ENCODE measurements at regions not wholly inside any gene's neighbourhood (a gene's known extent, or its start where the extent isn't known, plus 50 kb on each side); places are given as distances from the start of the nearest gene placed in this dataset.
"Not testable (repeated sequence)": the region's sequence is repeated elsewhere in the genome, so short reads cannot be mapped to it uniquely, and the experiment has no call there.

DNA sequence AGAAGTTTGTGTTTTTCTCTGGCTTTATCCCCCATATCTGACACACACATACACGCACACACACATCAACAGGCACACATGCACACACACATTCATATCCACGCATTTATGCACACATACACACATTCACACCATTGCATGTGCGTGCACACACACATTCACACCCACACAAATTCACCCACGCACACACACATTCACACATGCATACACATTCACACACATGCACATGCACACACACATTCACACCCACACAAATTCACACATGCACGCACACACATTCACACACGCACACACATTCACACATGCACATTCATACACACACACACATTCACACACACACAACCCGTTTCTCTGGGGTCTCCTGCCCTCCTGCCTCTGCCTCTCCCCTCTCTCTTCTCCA, 264.2 kb downstream of the BCL11B start:
- no peak for DNase-seq

DNA sequence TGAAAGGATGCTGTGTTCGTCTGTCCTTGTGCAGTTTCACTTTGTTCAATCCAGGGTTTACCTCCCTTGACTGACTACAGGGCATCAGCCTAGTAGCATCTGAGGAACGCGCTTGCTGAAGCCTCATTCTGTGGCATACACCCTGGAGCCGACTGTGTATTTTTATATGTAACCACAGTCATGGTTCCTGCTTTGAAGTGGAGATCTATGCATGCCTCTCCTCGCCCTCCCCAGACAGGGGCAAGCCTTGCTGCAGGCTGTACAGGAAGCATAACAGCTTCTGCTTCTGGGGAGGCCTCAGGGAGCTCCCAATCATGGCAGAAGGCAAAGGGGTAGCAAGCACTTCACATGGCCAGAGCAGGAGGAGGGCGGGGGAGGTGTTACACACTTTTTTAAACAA, 262.1 kb downstream of the BCL11B start:
- DNase-seq = no peak

DNA sequence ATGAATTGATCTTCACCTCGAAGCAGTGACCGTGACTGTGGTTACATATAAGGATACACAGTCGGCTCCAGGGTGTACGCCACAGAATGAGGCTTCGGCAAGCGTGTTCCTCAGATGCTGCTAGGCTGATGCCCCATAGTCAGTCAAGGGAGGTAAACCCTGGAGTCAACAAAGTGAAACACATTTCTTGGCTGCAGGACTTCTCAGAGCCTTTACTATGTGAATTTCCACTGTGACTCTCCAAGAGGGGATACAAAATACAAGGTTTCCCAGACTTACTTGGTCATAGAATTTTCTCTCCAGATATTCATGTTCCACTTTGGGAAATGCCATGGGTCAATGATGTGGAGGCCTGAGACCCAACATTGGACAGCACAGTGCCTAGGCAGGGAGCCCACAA, 260.6 kb downstream of the BCL11B start:
- no peak for DNase-seq

DNA sequence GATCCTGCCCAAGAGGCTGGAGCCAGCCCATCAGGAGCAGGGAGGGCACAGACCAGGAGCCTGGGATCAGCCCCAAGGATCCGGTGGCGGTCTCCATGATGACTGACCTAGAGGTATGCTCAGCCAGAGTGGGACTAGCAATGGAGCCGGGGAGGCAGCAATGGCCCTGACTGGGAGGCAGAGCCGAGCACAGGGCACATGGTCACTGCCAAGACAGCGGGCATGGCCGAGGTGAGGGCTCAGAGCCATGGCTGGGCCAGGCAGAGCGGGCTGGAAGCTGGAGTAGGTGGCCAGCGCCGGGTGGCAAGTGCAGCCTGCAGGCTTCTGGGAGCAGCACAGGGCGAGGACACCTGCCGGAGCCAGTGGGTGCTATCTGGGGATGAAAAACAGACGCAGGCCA, 259.3 kb downstream of the BCL11B start:
- no peak for DNase-seq

DNA sequence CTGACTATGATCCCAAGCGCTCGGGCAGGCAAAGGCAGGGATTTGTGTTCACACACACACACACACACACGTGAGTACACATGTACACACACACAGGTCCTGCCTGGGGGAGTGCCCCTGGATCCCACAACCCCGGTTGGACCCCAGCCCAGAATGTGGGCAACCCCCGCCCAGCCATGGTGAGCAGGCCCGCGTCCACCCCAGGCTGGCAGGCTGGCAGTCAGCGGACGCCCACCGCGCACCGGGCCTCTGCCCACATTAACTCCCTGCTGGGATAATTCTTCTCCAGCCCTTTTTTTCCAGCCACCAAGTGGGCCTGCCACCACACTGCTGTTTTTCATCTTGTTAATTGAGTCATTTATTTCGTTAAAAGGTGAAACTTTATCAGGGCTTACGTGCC, 256.2 kb downstream of the BCL11B start:
- no peak for DNase-seq

DNA sequence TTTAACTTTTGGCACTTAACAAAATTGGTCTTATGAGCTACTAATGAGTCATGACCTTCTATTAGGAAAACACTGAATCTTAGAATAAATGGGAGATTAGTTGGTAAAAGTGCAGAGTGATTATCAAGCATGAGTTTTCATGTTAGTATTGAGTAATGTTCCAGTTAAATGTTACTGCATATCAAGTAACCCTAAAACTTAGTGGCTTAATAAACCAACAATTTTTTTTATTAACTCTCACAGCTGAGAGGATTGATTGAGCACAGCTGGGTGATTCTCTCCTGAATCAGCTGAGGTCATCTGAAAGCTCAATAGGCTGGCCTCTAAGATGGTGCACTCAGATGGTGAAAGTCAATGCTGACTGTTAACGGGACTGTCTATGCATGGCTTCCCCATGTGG, 248.6 kb downstream of the BCL11B start:
- no peak for DNase-seq

DNA sequence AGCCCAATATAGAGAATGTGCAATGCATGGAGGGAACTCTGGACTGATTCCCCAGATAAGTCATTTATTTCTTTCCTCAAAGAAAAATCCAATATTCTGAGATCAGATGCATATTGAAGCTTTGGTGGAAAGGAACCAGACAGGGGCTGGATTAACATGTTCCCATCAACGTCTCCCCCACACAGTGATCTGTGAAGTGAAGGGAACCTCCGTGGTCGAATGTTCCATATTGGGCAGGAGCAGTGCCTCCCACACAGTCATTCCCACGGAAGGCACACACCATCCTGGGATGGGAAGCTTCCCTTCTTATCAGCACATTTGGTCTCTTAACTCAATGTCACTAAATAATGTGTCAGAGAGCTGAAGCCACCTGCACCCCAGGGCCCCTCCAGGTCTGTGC, 247.1 kb downstream of the BCL11B start:
- no peak for DNase-seq

DNA sequence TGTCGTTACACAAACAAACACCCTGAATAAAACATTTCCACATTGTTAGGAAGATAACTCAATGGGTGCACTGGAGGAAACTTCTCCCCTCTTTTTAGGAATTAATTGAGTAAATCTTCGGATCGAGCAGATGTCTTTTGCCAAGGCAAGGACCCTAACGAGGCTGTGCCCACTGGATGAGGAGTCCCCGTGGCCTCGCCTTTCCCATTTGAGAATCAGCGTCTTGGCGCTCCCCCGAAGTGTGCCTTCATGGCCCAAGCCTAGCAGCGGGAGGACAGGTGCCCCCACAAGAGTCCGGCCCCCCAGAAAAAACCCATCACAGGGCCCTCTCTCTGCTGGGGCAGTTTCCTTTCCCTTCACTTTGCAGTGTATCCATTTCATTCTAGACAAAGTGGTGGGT, 246.6 kb downstream of the BCL11B start:
- DNase-seq = no peak

DNA sequence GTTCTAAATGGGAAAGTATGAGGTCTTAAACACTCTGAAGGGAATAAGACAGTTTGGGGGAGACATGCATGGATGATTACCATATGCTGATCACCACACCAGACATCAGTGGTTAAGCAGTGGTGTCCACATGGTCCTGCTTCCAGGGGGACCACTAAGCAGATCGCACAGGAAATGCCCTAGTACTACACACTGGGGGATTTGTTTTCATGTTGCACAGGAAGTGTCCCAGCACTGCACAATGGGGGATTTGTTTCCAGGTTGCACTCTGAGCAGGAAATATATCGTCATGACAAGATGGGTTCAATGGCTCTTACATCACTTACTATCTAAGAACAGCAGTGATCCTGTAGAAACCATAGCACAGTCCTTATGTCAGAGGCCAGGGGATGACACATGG, 245.5 kb downstream of the BCL11B start:
- no peak for DNase-seq

DNA sequence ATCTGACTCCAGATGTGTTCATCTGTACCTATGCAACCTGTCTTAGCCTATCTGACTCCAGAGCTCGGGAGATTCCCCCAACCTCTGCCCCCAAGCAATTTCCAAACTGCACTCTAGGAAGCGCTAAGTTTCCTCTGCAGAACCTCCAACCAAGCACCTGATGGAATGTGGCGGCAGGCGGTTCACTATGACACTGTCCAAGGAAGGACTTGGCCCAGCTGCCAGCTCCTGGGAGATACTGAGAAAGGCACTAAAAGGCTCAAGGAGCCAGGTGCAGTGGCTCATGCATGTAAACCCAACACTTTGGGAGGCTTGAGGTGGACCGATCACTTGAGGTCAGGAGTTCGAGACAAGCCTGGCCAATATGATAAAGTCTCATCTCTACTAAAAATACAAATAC, 244.0 kb downstream of the BCL11B start:
- DNase-seq = no peak

DNA sequence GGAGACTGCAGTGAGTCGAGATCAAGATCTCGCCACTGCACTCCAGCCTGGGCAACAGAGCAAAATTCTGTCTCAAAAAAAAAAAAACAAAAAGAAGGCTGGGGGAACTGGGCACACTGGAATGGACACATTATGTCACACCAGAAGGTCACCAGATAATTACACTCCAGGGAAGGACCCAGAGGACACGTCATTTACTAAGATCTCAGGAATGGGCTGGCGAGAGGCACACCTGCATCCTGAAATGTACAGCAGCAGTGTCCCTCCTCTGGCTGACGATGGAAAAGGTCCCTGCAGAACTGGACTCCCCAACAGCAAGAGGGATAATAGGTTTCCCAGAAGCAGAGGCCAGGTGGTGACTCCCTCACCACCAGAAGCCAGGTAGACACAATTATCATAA, 243.5 kb downstream of the BCL11B start:
- no peak for DNase-seq

DNA sequence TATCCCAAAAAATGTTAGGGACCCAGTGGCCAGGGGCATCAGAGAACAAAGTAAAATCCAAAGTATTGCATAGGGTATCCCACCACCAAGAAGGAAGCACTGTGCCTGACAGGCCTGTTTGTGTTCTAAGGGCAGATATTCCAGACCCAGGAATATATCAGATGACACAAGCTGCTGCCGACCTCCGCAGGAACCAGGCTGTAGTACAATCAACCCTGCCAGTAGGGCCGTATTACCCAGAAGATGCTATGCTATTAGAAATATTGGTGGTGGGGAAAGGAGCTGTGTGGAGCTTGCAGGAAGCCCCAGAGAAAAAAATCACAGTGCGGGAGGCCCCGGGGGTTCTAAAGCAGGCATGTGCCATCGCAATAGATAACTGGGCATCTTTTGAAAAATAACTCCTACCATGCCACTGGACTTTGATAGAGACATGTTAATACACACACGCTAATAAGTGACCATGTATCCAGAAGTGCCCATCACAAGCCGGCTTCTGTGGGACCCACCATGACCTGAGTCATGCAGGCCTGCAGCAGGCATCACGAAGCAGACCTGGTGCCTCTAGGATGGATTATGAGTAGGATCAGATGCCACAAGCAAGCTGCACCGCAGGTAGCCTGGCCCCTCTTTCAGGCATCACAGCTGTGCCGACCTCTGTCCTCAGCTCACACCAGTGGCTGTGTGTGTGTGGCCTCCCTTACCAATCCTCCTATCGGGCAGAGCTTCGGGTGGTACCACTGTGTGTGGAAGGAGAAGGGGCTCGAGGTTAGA, 242.7 kb downstream of the BCL11B start:
- DNase-seq = no peak

DNA sequence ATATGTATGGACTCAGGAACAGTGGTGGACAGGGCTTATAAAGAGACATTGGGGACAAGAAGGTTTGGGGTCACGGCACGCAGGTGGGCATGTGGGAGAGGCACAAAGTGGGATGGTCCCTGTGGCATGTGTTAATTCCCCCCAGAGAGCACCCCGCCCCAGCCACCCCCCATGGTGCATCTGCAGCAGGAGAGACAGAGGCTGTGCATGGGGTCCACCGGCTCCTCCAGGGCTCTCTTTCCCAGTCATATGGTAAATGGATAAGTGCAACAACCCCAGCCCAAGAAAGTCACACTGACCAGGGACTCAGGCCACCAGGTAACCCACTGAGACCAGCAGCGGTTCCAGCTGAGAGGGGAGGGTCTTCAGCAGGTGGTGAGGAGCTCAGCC, 242.1 kb downstream of the BCL11B start:
- DNase-seq = no peak

DNA sequence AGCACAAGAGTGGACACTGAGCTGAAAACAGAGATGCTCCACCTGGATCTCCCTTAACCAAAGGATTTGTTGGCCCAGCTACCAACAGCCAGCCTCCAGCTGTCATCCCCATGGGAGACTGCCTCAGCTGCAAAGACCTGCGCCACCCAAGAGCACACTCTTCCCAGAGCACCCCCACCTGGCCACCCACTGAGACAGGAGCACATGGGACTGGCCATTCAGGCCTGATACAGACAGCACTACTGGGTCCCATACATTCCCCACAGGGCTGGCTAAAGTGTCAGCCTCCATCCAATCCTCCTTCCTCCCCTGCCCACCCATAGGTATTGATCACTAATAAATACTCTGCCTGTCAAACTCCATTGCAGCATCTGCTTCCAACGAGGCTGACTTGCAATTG, 241.5 kb downstream of the BCL11B start:
- no peak for DNase-seq

DNA sequence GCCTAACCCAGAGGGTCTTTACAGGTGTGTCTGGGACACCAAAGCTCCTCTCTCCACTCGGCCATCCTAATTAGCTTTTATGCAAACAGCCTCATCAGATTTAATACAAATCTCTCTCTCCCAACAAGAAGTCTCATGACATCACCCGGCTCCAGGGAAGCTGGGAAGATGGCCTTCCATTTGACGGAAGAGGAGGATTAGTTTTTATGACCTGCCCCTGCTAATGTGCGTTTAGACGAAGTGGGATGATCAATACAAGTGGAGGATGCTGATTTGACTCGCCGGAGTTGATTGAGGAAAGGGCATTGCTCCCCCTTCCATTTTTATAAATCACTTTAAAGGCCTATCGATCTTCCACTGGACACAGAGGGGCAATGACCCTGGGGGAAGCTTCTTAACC, 239.2 kb downstream of the BCL11B start:
- DNase-seq = no peak

DNA sequence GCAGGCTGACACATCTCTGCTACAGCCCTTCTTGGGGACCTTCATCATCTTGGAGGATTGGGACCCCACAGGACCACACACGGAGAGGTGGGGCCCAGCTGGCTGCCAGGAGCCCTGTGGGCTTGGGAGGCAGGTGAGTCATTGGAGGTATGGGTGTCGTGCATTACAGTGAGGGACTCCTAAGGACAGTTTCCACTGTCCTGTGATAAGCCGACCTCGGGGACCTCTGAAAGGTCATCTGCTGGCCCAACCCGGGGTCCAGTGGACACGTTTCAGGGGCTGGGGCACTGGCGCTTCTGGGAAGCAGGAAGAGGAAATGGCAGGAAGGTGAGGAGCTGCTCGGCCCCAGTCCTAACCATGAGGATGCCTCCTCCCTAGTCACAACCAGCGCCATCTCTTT, 238.0 kb downstream of the BCL11B start:
- no peak for DNase-seq

DNA sequence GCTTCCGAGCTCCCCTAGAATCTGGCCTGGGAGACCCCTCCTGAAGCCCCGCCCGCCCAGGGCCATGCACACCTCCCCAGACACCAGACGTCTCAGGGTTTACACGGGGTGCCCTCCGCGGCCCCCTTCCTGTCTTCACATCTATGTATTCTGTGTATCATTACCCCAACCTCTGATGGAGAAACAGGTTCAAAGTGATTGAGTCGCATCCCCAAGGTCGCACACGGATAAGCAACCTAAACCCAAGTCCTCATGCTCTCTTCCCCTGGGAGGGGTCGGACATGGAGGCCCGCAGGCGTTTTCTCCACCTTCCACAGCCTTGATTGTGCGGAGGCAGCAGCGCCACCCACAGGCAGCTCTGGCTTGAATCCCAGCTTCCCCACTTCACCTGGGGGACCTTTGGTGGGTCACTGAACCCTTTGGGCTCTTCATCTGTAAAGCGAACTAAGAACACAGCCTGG, 237.3 kb downstream of the BCL11B start:
- DNase-seq = no peak

DNA sequence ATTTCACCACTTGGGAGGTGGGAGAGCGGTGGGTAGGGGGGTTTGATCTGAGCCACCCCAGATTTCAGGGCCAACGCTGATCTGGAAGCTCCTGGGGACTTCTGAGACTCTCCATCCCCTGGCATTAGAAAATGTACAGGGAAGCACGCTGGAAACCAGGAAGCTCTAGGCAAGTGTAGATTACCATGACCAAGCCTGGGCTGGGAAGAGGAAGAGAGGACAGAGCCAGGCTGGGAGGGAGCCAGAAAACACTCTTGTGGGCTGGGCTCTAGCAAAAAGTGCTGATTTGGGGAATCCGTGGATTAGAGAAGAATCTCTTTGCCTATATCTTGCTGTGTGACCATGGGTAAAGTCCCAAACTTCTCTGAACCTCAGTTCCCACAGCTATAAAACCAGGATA, 236.7 kb downstream of the BCL11B start:
- DNase-seq = no peak

DNA sequence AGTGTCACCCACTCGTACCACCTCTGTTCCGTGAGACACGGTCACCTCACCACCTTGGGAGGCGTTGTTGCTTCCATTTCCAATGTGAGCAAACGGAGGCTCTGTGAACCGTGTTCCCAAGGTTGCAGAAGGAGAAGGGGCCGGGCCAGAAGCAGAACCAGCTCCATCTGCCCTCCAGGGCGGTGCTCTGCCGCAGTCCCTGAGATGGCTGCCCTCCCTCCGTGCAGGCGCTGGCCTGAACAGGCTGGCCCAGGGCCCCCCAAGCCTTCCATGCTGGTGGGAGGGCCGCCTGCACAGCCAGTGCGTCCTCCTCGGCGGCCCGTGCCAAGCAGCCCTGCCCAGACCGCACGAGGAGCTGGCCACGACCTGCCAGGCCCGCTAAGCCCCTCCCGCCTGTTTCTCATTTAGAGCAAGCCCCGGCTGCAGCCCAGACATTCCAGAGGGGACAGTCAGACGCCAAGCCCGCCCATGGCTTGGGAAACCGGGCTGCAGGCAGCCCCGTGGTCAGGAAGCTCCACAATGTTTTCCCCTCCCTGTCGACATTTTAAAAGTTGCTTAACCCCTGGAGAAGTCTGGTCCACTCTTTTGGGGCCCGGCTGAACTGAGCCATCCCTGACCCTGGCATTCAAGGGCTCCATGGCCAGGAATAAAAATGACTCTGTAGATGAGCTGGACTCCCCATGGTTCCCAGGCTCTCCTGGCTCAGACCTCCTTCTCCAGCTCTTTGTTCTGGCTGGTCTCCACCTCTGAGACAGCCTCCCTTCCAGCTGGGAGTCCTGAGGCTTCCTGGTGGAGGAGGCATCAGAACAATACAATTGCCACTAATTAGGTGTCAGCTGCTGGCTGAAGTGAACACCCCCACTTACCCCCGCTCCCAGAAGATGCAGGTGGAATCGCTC, 236.0 kb downstream of the BCL11B start:
- no peak for DNase-seq

DNA sequence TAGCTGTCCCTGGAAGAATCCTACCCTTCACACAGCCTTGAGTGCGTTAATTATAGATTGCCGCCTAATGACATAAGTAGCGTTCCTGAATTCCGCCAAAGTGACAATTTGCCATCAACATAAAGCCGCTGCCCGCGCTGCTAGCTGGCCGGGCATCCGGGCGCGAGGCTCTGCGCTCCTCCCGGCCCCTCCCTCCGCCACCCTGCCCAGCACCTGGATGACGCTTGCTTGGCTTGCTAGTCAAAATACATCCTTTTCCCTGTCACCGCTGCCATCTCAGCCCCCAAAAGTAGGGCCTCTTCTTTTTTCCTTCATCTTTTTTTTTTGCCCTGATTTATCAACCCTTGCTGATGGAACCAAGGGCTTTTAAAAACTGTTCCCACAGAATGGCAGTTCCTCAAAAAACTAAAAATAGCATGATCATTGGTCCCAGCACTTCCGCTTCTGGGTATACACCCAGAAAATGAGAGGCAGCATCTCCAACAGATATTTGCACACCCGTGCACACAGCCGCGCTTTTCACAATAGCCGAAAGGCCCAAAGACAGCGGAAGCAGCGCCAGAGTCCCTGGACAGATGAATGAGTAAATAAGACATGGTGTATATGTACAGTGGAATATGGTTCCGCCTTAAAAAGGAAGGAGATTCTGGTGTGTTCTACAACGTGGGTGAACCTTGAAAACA, 235.2 kb downstream of the BCL11B start:
- no peak for DNase-seq

DNA sequence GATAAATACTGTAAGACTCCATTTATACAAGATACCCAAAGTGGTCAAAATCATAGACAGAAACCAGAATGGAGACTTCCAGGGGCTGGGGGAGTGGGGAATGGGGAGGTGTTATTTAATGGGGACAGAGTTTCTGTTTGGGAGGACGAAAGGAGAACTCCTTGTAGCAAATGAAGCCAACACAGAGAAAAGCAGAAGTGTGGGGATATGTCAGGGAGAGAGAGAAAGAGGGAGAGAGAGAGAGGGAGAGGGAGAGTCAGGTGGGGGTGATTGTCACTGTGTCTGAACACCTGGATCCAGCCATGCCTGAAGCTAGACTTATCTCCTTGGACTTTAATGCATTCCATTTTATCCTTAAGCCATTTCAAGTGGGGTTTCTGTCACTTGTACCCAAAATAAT, 234.7 kb downstream of the BCL11B start:
- DNase-seq = not testable (repeated sequence)

DNA sequence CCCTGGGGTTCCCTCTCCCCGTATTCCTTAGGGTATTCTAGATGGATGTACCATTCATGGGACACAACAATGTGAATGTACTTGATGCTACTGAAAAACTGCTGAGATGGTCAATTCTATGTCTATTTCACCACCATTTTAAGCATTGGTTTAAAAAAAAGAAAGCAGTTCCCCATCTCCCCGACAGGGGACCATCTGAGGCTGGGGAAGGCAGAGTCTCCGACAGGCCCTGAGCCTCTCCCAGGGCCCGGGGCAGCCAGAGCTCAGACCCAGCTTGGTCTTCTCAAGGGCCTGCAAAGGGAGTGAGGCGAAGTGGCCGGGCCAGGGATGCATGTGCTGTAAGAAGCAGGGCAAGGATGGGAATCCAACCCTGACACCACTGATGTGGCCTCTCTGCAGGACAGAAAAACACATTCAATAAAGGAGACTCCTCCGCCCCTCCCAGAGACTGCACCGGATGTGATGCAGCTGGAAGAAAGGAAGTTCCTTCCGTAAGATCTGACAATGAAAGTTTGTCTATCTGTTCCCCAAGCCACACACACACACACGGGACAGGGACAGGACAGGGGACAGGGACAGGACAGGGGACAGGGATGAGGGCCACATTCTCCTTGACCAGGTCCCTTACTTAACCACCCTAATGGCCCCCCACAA, 234.1 kb downstream of the BCL11B start:
- no peak for DNase-seq

DNA sequence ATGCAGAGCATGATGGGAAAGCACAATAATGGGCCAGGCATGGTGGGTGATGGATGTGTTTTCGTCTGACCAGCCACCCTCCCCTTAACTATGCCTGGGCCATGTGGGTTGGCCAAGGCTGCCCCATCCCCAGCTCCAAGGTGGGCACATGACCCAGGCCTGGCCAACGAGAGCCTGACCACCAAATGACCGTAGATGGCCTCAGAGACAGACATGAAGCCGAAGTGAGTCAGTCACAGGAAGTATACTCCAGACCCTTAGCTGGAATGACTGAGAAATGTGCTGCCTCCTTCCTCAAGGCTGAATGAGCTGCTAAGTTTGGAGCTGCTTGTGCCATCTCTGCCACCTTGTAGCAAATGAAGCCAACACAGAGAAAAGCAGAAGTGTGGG, 233.6 kb downstream of the BCL11B start:
- DNase-seq = no peak

Measured in NCI-H2227 treated with DMSO at 0.1 percent for 48 hours (cell line).